Neural cell (in vitro differentiated cells): ENCODE measurements at regions not wholly inside any gene's neighbourhood (a gene's known extent, or its start where the extent isn't known, plus 50 kb on each side); places are given as distances from the start of the nearest gene placed in this dataset.
"Not testable (repeated sequence)": the region's sequence is repeated elsewhere in the genome, so short reads cannot be mapped to it uniquely, and the experiment has no call there.

Experiments
- H2AFZ ChIP-seq: fragments of 200-600, 300-800 bp; sonication (generic), shearing (Covaris generic); 2 replicates; pipeline ENCODE4 v1.6.0; 2014; ENCODE audit warnings: low read depth, mild to moderate bottlenecking, antibody characterized with exemption, low read length, moderate library complexity
- H3F3A ChIP-seq: fragments of 200-600 bp; shearing (Covaris generic); 2 replicates; pipeline ENCODE4 v1.6.1; 2016; ENCODE audit warnings: mild to moderate bottlenecking, moderate library complexity, mixed read lengths, antibody characterized with exemption, low read length; ENCODE audit not compliant: insufficient read depth, poor library complexity, severe bottlenecking
- H3K27ac ChIP-seq: fragments of 200-600, 300-800 bp; sonication (generic), shearing (Covaris generic); 2 replicates; pipeline ENCODE4 v1.5.1; 2014; ENCODE audit warnings: mild to moderate bottlenecking, low read length, moderate library complexity
- H3K27me3 ChIP-seq: fragments of 300-800, 200-600 bp; sonication (generic), shearing (Covaris generic); 2 replicates; pipeline ENCODE4 v1.6.0; 2014; ENCODE audit warnings: mild to moderate bottlenecking, low read depth, low read length, moderate library complexity; ENCODE audit not compliant: insufficient read depth
- H3K36me3 ChIP-seq: fragments of 300-800, 200-600 bp; sonication (generic), shearing (Covaris generic); 2 replicates; pipeline ENCODE4 v1.5.1; 2014; ENCODE audit warnings: mild to moderate bottlenecking, antibody characterized with exemption, low read length, moderate library complexity; ENCODE audit not compliant: insufficient read depth
- H3K4me2 ChIP-seq: fragments of 300-800, 200-600 bp; sonication (generic), shearing (Covaris generic); 2 replicates; pipeline ENCODE4 v1.6.0; 2014; ENCODE audit warnings: mild to moderate bottlenecking, low read length
- H3K4me3 ChIP-seq: fragments of 300-800, 200-600 bp; sonication (generic), shearing (Covaris generic); 2 replicates; pipeline ENCODE4 v1.5.1; 2014; ENCODE audit warnings: mild to moderate bottlenecking, low read length, moderate library complexity
- H3K79me2 ChIP-seq: fragments of 200-600 bp; shearing (Covaris generic); replicated peaks from 2 replicates; pipeline ENCODE4 v1.6.0; 2014; ENCODE audit warnings: mild to moderate bottlenecking, low read length, moderate library complexity; ENCODE audit not compliant: insufficient read depth
- H3K9ac ChIP-seq: fragments of 300-800, 200-600 bp; sonication (generic), shearing (Covaris generic); 2 replicates; pipeline ENCODE4 v1.6.1; 2016; ENCODE audit warnings: mild to moderate bottlenecking, low read length, mixed read lengths
- H3K9me2 ChIP-seq: fragments of 200-600 bp; shearing (Covaris generic); 2 replicates; pipeline ENCODE4 v1.6.1; 2016; ENCODE audit warnings: mild to moderate bottlenecking, low read length, mixed read lengths; ENCODE audit not compliant: insufficient read depth
- H3K9me3 ChIP-seq: fragments of 200-600, 300-800 bp; sonication (generic), shearing (Covaris generic); 2 replicates; pipeline ENCODE4 v1.6.1; 2016; ENCODE audit warnings: mild to moderate bottlenecking, mixed run types, low read length, moderate library complexity, mixed read lengths
- H4K20me1 ChIP-seq: fragments of 200-600 bp; shearing (Covaris generic); 2 replicates; pipeline ENCODE4 v1.6.1; 2016; ENCODE audit warnings: mild to moderate bottlenecking, mixed run types; ENCODE audit not compliant: insufficient read depth

DNA sequence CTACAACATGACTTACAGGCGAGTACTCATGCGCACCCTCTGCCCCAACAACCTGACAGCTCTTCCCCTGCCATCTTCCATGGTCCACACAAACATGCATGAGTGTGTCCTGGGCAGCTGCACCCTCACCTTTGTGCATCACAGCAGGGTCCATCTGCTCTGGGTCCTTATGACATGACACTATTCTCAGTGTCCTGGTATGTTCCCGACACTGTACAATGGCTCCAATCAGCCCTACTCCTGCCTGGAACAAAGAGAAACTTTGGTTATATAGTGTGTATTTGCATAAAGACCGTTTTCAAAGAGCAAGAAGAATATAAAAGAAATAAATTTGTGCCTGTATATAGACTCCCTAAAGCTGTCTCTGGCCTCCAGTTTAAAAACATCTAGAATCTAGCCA, 1679.2 kb downstream of the SPATA31A7 start:
- H3K27me3 ChIP-seq, result peaks cover 16% of the 10 kb centered on the region
- not testable (repeated sequence) for H3K4me3 ChIP-seq, H2AFZ ChIP-seq, H3K79me2 ChIP-seq, H3K4me2 ChIP-seq, H3K9me2 ChIP-seq, H4K20me1 ChIP-seq, H3F3A ChIP-seq, H3K9me3 ChIP-seq, H3K27ac ChIP-seq, H3K36me3 ChIP-seq, H3K9ac ChIP-seq

DNA sequence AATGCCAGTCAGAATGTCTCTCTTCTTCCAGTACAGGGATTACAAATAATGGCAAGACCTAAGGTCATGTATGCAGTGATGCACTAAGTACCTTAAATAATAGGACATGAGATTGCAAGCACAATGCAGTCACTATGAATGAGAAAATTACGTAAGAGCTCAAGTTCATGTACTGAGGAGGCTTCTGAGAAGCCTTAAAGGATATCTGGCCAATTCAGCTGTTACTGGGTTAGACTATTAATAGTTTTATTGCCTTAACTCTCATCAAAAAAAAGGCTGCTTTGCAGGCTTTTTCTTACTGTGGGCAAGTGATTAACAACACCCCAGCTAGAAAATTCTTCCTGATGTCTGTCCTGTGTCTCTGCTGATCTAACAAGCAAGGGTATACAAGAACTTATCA, 1681.9 kb downstream of the SPATA31A7 start:
- not testable (repeated sequence) for H3K27ac ChIP-seq, H3K27me3 ChIP-seq, H2AFZ ChIP-seq, H3K4me2 ChIP-seq, H3K4me3 ChIP-seq, H3K9ac ChIP-seq, H3K9me2 ChIP-seq, H3F3A ChIP-seq, H3K9me3 ChIP-seq, H3K79me2 ChIP-seq, H4K20me1 ChIP-seq, H3K36me3 ChIP-seq

DNA sequence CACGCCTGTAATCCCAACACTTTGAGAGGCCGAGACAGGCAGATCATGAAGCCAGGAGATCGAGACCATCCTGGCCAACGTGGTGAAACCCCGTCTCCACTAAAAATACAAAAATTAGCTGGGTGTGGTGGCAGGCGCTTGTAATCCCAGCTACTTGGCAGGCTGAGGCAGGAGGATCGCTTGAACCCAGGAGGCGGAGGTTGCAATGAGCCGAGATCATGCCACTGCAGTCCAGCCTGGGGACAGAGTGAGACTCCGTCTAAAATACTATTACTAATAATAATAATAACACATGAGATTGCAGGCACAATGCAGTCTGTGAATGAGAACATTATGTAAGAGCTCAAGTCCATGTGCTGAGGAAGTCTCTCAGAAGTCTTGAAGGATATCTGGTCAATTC, 1684.4 kb downstream of the SPATA31A7 start:
- not testable (repeated sequence) for H3K4me3 ChIP-seq, H3F3A ChIP-seq, H3K27me3 ChIP-seq, H4K20me1 ChIP-seq, H3K9ac ChIP-seq, H3K27ac ChIP-seq, H2AFZ ChIP-seq, H3K9me2 ChIP-seq, H3K79me2 ChIP-seq, H3K4me2 ChIP-seq, H3K9me3 ChIP-seq, H3K36me3 ChIP-seq

DNA sequence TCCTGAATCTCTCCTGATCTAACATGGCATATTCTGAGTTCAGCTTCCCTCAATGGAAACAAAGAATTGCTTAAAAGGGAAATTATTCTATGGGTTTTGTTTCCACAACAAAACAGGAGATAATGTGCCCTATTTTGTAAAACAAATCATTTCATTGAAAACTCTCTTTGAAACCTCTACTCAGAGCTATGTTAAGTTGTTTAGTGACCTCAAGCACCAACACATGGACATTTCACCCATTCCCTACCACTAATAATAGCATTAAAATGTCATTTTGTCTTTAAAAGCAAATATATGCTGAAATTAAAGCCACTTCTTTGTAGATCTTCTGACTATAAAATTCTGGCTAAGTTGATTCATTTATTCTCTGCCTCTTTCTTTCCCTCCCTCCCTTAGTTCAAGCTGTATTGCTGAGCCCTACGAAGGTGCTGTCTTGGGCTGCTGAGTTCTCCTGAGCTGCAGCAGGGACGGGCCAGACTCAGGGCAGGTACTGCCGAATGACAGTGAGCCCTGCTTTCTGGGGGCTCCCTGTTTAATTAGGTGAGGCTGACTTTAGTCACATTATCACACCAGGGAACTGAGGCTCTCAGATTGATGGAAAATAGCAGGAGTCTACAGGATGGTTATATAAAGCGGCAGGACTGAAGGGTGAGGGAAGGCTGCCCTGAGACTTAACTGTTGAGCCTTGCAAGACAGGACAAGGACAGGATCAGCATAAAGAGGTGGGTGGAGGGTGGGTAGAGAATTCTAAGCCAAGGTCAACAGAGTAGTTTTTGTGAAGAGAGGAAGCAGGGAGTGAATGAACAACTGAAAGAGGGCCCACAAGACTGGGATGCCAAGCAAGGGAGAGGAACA, 1685.1 kb downstream of the SPATA31A7 start:
- not testable (repeated sequence) for H3K9me2 ChIP-seq, H3K27me3 ChIP-seq, H3K9ac ChIP-seq, H3F3A ChIP-seq, H3K27ac ChIP-seq, H2AFZ ChIP-seq, H3K36me3 ChIP-seq, H3K4me3 ChIP-seq, H3K79me2 ChIP-seq, H3K9me3 ChIP-seq, H4K20me1 ChIP-seq, H3K4me2 ChIP-seq

DNA sequence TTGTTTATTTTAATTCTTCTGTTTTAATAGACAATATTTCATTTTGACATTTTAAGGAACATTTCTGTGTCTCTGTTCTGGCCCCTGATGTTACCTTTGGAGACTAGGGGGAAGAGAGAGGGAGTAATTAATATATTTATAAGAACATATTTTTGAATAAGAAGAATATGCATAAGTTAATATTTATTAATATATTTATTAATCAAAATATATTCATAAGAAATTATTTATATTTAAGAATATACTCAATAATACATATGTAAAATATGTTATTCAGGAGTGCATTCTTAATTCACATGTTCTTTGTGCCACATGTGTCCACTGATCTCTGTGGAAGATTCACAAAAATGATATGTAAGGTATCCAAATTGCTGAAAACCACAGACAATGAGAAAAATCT, 1687.7 kb downstream of the SPATA31A7 start:
- not testable (repeated sequence) for H3K9me3 ChIP-seq, H3K9ac ChIP-seq, H3F3A ChIP-seq, H3K4me3 ChIP-seq, H3K27ac ChIP-seq, H2AFZ ChIP-seq, H3K9me2 ChIP-seq, H3K79me2 ChIP-seq, H3K4me2 ChIP-seq, H3K36me3 ChIP-seq, H3K27me3 ChIP-seq, H4K20me1 ChIP-seq

DNA sequence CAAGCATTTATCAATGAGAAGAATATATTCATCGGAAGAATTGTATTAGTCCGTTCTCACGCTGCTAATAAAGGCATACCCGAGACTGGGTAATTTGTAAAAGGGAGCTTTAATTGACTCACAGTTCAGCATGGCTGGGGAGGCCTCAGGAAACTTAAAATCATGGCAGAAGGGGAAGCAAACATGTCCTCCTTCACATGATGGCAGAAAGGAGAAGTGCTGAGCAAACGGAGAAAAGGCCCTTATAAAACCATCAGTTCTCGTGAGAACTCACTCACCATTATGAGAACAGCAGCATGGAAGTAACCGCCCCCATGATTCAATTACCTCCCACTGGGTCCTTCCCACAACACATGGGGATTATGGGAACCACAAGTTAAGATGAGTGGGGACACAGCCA, 1688.2 kb downstream of the SPATA31A7 start:
- H3K36me3 ChIP-seq, H3K27ac ChIP-seq, H3K9me3 ChIP-seq, H3K9me2 ChIP-seq, H2AFZ ChIP-seq, H3K4me3 ChIP-seq, H3K79me2 ChIP-seq, H3K9ac ChIP-seq, H3K4me2 ChIP-seq, H3F3A ChIP-seq, H3K27me3 ChIP-seq, H4K20me1 ChIP-seq: not testable (repeated sequence)

DNA sequence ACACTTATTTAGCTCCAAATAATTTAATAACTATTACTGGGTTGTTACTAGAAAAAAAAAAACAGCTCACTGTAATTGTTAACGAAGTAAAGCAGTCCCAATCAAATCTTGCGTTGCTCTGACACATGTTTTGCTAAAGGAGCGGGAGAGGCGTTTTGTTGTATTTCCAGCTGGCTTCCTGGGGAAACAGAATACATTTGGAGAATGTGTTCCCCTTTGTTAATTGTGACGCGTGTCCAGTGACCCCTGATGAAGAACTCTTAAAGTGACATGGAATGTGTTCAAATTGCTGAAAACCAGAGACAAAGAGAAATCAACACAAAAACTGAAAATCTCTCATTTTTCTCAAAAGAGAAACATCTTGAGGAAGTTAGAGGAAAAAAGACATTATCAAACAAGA, 1690.6 kb downstream of the SPATA31A7 start:
- H4K20me1 ChIP-seq, H3K27ac ChIP-seq, H3K4me2 ChIP-seq, H3F3A ChIP-seq, H3K36me3 ChIP-seq, H3K4me3 ChIP-seq, H3K9ac ChIP-seq, H3K9me3 ChIP-seq, H3K9me2 ChIP-seq, H3K27me3 ChIP-seq, H2AFZ ChIP-seq, H3K79me2 ChIP-seq: not testable (repeated sequence)

DNA sequence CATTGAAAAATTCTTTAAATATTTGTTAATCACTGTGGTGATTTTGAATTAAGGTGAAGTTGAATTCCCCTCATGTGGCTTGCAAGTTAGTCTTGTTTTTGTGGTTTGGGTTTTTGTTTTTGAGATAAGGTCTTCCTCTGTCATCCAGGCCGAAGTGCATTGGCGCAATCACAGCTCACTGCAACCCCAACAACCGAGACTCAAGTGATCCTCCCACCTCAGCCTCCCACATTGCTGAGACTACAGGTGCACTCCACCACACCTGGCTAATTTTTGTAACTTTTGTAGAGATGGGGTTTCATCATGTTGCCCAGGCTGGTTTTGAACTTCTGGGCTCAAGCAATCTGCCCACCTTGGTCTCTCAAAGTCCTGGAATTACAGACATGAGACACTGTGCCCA, 1691.1 kb downstream of the SPATA31A7 start:
- H3K9me2 ChIP-seq, H3K36me3 ChIP-seq, H3K9ac ChIP-seq, H3K4me2 ChIP-seq, H3K4me3 ChIP-seq, H2AFZ ChIP-seq, H3K9me3 ChIP-seq, H3K27ac ChIP-seq, H3F3A ChIP-seq, H4K20me1 ChIP-seq, H3K79me2 ChIP-seq, H3K27me3 ChIP-seq: not testable (repeated sequence)
